ENCODE measurements at regions not wholly inside any gene's neighbourhood (a gene's known extent, or its start where the extent isn't known, plus 50 kb on each side); places are given as distances from the start of the nearest gene placed in this dataset.

GRCh38 chr5:27911216-27911615, 872.8 kb upstream of the CDH9 start:
- Histone ChIP-seq H3K23me2 (ENCODE audit: insufficient read length, low read depth, low read length, poor library complexity, severe bottlenecking) (no peaks in the 10 kb centered on the region), H2AK5ac (ENCODE audit: insufficient read length, low read length) (no peak overlapping the region), H3K79me2 (ENCODE audit: insufficient read depth, low read length) (no peaks in the 10 kb centered on the region), H2BK120ac (ENCODE audit: low read depth, low read length, poor library complexity, severe bottlenecking) (no peak overlapping the region), H3K14ac (ENCODE audit: insufficient read depth, low read length) (no peak overlapping the region), H2BK12ac (ENCODE audit: insufficient read length, low read depth, low read length) (no peak overlapping the region), H3K4me1 (ENCODE audit: insufficient read depth, low read length) (no peaks in the 10 kb centered on the region), H4K20me1 (ENCODE audit: control insufficient read depth, insufficient read depth, insufficient read length) (no peaks in the 10 kb centered on the region), H2BK15ac (ENCODE audit: low read depth, low read length) (no peak overlapping the region), H2AFZ (ENCODE audit: low read length) (no peak overlapping the region), H3K4ac (ENCODE audit: low read depth, low read length) (no peak overlapping the region), H4K5ac (ENCODE audit: insufficient read length, low read depth, low read length) (no peak overlapping the region), H3K18ac (ENCODE audit: insufficient read length, low read depth, low read length) (no peak overlapping the region), H3K9me3 (ENCODE audit: control insufficient read depth, low read depth, low read length) (no peaks in the 10 kb centered on the region), H3K9ac (ENCODE audit: extremely low read depth, insufficient read length, low read length) (no peak overlapping the region), H3T11ph (ENCODE audit: low read length) (no peak overlapping the region), H3K56ac (ENCODE audit: insufficient read length, low read depth, low read length) (no peak overlapping the region), H3K4me2 (ENCODE audit: insufficient read depth, insufficient read length, low read length) (no peak overlapping the region), H3K27me3 (ENCODE audit: insufficient read depth, low read length) (no peaks in the 10 kb centered on the region), H3K79me1 (ENCODE audit: insufficient read depth, low read depth, low read length, poor library complexity, severe bottlenecking) (no peaks in the 10 kb centered on the region), H2BK20ac (ENCODE audit: low read depth, low read length, poor library complexity, severe bottlenecking) (no peak overlapping the region), H4K91ac (ENCODE audit: insufficient read length, low read depth, low read length) (no peak overlapping the region), H3K23ac (ENCODE audit: insufficient read length, low read depth, low read length) (no peak overlapping the region), H3K27ac (ENCODE audit: insufficient read length, low read depth, low read length) (no peak overlapping the region), H2BK5ac (ENCODE audit: insufficient read length, low read length) (no peak overlapping the region), H4K8ac (replicated peaks; ENCODE audit: insufficient read length, low read depth, low read length) (no peak overlapping the region)
- H3K4me3 Mint-ChIP-seq: no peak overlapping the region
- H3K9me3 Mint-ChIP-seq: peaks cover 0 to 2% of the 10 kb centered on the region in 2 experiments; a peak in 2 of 5 replicates
- no peaks in the 10 kb centered on the region for H3K27me3 Mint-ChIP-seq (ENCODE audit: low read depth)
- H3K4me1 Mint-ChIP-seq: no peaks in the 10 kb centered on the region
- DNase-seq: no peak
- no peak for TF ChIP-seq CTCF (conservative IDR thresholded peaks at IDR 0.05)
- H3K36me3 Mint-ChIP-seq (ENCODE audit: insufficient read depth in 1 of 3, low read depth in 3 of 3): no peaks in the 10 kb centered on the region; a peak in 1 of 7 replicates
- no CpG with 5 or more reads among the region's 2 CpGs for WGBS (ENCODE audit: extremely low coverage, insufficient read length, low lambda C conversion rate)
- H3K27ac Mint-ChIP-seq: no peak overlapping the region

Data from H9 (cell line).